A673 (cell line): ENCODE measurements at regions not wholly inside any gene's neighbourhood (a gene's known extent, or its start where the extent isn't known, plus 50 kb on each side); places are given as distances from the start of the nearest gene placed in this dataset.

Experiments used
- BruUV-seq: library from RNA; stranded (reverse); fragments of 400-500 nt; replicated peaks from 2 replicates; lab custom pipeline; 2021; lab: Mats Ljungman, UMichigan
- CTCF ChIA-PET: fragments of 300-600 bp; sonication (Branson Sonifier 250); formaldehyde crosslinking; loops from one replicate; lab custom pipeline; 2022; ENCODE audit warnings: antibody characterized with exemption; lab: Charles Lee
- POLR2A ChIA-PET: fragments of 300-600 bp; sonication (Branson Sonifier 250); formaldehyde crosslinking; loops from one replicate; lab custom pipeline; 2022; ENCODE audit warnings: antibody characterized with exemption; ENCODE audit not compliant: low non-redundant PET; lab: Charles Lee
- DNase-seq: peaks from one replicate; pipeline ENCODE4 v3.0.0-alpha.2; 2015; ENCODE audit warnings: low spot score
- H3K27ac ChIP-seq: fragments of 200-600 bp; sonication (generic); 2 replicates; pipeline ENCODE4 v1.5.1; 2016; ENCODE audit warnings: mixed run types, low read depth, mild to moderate bottlenecking, mixed read lengths, antibody characterized with exemption, low read length; ENCODE audit not compliant: poor library complexity, severe bottlenecking
- H3K27me3 ChIP-seq: fragments of 200-600 bp; sonication (generic); replicated peaks from 2 replicates; pipeline ENCODE4 v1.6.1; 2017; ENCODE audit warnings: mixed run types, low read depth, mild to moderate bottlenecking, mixed read lengths, antibody characterized with exemption, low read length; ENCODE audit not compliant: insufficient read depth, poor library complexity
- H3K36me3 ChIP-seq: fragments of 200-600 bp; sonication (generic); 2 replicates; pipeline ENCODE4 v1.6.1; 2016; ENCODE audit warnings: mixed run types, mild to moderate bottlenecking, mixed read lengths, antibody characterized with exemption, low read length; ENCODE audit not compliant: insufficient read depth, poor library complexity, severe bottlenecking
- H3K4me1 ChIP-seq: fragments of 200-600 bp; sonication (generic); 2 replicates; pipeline ENCODE4 v1.6.1; 2017; ENCODE audit warnings: mixed run types, mild to moderate bottlenecking, mixed read lengths, antibody characterized with exemption, low read length; ENCODE audit not compliant: insufficient read depth, poor library complexity, severe bottlenecking
- H3K4me3 ChIP-seq: fragments of 200-600 bp; sonication (generic); 2 replicates; pipeline ENCODE4 v1.5.1; 2016; ENCODE audit warnings: low read depth, mixed run types, mild to moderate bottlenecking, mixed read lengths, low read length; ENCODE audit not compliant: poor library complexity, severe bottlenecking
- H3K9me3 ChIP-seq: fragments of 200-600 bp; sonication (generic); 2 replicates; pipeline ENCODE4 v1.6.1; 2016; ENCODE audit warnings: mixed run types, low read depth, mild to moderate bottlenecking, mixed read lengths, antibody characterized with exemption, low read length; ENCODE audit not compliant: poor library complexity, severe bottlenecking
- EZH2 ChIP-seq: fragments of 200-600 bp; sonication (generic); IDR thresholded peaks from 2 replicates; pipeline ENCODE4 v1.6.1; 2017; ENCODE audit warnings: borderline replicate concordance, low read depth, mild to moderate bottlenecking, mixed read lengths, antibody characterized with exemption, low read length; ENCODE audit not compliant: poor library complexity, severe bottlenecking
- intact Hi-C: fragments of 100-400 bp; cut with micrococcal nuclease; formaldehyde crosslinking; loops from one replicate; pipeline ENCODE4 v1.10.0; 2022; ENCODE audit not compliant: unreplicated experiment
- TF ChIP-seq, protein P1 (sequence below): fragments of 300-800, 200-600 bp; sonication (generic); conservative IDR thresholded peaks from 2 replicates; pipeline ENCODE4 v1.5.1; 2017; ENCODE audit warnings: low read depth, mild to moderate bottlenecking, antibody characterized with exemption, low read length, moderate library complexity, mixed read lengths

DNA sequence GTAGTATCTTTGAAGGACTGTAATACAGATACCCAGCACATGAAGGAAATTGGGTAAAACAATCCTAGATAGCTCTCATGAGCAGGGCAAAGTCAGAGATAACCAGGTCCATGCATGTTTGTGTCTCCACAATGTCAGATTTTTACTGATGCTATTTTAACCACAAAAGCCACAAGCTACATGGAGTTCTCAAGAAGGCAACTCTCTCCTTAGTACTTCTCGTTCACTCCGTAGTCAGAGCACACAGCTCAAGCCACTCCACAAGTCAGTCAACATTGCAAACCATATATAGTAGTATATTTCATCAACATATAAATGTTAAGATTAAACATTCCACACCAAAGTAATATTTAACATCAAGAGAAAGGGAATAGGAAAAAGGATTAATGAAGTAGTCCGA is 98.0 kb upstream of the PIK3CG start:
- Histone ChIP-seq H3K9me3 (no peaks in the 10 kb centered on the region), H3K27me3 (no peaks in the 10 kb centered on the region), H3K4me3 (no peak overlapping the region), H3K36me3 (no peaks in the 10 kb centered on the region), H3K27ac (no peak overlapping the region), H3K4me1 (no peaks in the 10 kb centered on the region)
- no peak for TF ChIP-seq EZH2
- TF ChIP-seq, protein P1, sequence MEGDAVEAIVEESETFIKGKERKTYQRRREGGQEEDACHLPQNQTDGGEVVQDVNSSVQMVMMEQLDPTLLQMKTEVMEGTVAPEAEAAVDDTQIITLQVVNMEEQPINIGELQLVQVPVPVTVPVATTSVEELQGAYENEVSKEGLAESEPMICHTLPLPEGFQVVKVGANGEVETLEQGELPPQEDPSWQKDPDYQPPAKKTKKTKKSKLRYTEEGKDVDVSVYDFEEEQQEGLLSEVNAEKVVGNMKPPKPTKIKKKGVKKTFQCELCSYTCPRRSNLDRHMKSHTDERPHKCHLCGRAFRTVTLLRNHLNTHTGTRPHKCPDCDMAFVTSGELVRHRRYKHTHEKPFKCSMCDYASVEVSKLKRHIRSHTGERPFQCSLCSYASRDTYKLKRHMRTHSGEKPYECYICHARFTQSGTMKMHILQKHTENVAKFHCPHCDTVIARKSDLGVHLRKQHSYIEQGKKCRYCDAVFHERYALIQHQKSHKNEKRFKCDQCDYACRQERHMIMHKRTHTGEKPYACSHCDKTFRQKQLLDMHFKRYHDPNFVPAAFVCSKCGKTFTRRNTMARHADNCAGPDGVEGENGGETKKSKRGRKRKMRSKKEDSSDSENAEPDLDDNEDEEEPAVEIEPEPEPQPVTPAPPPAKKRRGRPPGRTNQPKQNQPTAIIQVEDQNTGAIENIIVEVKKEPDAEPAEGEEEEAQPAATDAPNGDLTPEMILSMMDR: no peak
- no peak for DNase-seq
- intact Hi-C loops: no loop called here
- CTCF ChIA-PET: no interaction called here
- BruUV-seq: no TSS peak
- POLR2A ChIA-PET: no interaction called here

DNA sequence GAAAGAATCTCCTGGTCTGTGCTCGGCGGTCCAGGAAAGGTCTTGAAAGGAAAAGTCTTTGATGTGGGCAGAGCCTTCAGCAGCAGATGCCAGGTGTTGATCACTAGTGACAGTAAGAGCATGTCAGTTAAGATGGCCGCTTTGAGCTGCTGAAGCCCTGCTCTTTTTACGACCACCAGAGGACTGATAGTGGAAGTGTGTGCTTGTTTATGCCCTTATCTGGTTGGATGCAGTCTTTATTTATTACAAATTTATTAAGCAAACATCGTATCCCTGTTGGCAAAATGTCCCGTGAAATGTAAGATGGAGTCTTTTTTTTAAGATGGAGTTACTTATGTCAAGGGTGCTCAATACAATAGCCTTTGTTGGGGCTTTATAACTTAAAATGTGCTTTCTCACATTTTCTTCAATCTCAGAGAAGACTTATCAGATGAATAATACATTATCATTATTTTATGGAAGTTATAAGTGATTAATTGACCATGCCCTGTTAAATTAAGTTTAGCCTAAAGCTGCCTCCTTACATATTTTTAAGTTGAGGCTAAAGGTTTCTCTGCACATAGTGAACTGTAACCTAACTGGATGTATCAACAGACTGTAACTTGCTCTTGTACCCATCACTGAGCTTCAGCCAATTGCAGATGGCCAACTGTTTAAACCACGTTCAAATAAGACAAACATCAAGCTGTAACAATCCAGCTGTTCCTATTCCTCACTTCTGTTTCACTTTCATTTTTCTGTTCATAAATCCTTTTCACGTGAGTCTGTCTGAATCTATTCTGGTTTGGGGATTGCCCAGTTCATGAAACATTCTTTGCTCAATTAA is 97.4 kb upstream of the PIK3CG start:
- Histone ChIP-seq H3K36me3 (no peaks in the 10 kb centered on the region), H3K27me3 (no peaks in the 10 kb centered on the region), H3K4me1 (no peaks in the 10 kb centered on the region), H3K9me3 (no peaks in the 10 kb centered on the region), H3K27ac (no peak overlapping the region), H3K4me3 (no peak overlapping the region)
- no TSS peak for BruUV-seq
- ChIA-PET CTCF (no interaction called here), POLR2A (no interaction called here)
- DNase-seq: no peak
- intact Hi-C loops: no loop called here
- TF ChIP-seq, protein P1: no peak

DNA sequence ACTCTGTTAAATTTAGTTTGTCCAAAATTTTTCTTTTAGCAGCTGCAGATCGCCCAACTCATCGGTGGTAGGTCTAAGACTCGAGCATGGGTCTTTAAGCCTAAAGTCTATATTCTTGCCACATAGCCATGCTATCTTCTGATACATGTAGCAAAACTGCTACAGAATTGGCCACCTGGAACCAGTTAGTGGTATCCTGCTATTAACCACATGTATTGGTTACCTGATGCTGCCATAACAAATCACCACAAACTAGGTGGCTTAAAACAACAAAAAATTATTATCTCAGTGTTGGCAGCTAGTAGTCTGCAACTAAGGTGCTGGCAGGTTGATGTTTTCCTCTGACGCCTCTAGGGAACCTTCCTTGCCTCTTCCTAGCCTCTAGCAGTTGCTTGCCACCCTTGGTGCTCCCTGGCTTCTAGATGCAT is 96.7 kb upstream of the PIK3CG start:
- H3K27me3 ChIP-seq: no peaks in the 10 kb centered on the region
- BruUV-seq: no TSS peak
- H3K27ac ChIP-seq: no peak overlapping the region
- H3K4me1 ChIP-seq: no peaks in the 10 kb centered on the region
- intact Hi-C loops: no loop called here
- TF ChIP-seq EZH2: no peak
- TF ChIP-seq, protein P1: no peak
- CTCF ChIA-PET: no interaction called here
- POLR2A ChIA-PET: no interaction called here
- H3K36me3 ChIP-seq: no peaks in the 10 kb centered on the region
- no peak for DNase-seq
- H3K9me3 ChIP-seq: no peaks in the 10 kb centered on the region
- no peak overlapping the region for H3K4me3 ChIP-seq
